A549 (cell line): ENCODE measurements at regions not wholly inside any gene's neighbourhood (a gene's known extent, or its start where the extent isn't known, plus 50 kb on each side); places are given as distances from the start of the nearest gene placed in this dataset.

ENCODE experiments used
- CHD2 ChIP-seq: fragments of 150-350 bp; IDR thresholded peaks from 2 replicates; pipeline ENCODE4 v1.6.1; 2014; ENCODE audit warnings: low read length; ENCODE audit not compliant: partially characterized antibody
- ELK1 ChIP-seq: fragments of 150-350 bp; IDR thresholded peaks from 2 replicates; pipeline ENCODE4 v1.6.1; 2014; ENCODE audit warnings: low read depth, mild to moderate bottlenecking, low read length
- JUN ChIP-seq, 2 experiments: fragments of >200 bp; sonication (Bioruptor Twin); formaldehyde crosslinking; IDR thresholded peaks; 2 replicates in 1 of 2; 3 replicates in 1 of 2; pipeline ENCODE4 v1.6.1; 2016 to 2017
- POLR2A ChIP-seq: IDR thresholded peaks from 2 replicates; pipeline ENCODE4 v1.6.1; 2012; ENCODE audit warnings: mild to moderate bottlenecking, low read length
- RAD21 ChIP-seq, 2 experiments: fragments of >200 bp in 1 of 2; sonication (Bioruptor Twin) in 1 of 2; formaldehyde crosslinking in 1 of 2; IDR thresholded peaks in 1 of 2; conservative IDR thresholded peaks in 1 of 2; 2 replicates in 1 of 2; 3 replicates in 1 of 2; pipeline ENCODE4 v1.6.1; 2012 to 2018; ENCODE audit warnings: inconsistent platforms in 1 of 2
- USF2 ChIP-seq: fragments of 450-650 bp; IDR thresholded peaks from 2 replicates; pipeline ENCODE4 v1.6.1; 2014; ENCODE audit warnings: antibody characterized with exemption
- ZSCAN20 ChIP-seq: fragments of 250-450 bp; sonication (Bioruptor Pico); IDR thresholded peaks from 2 replicates; pipeline ENCODE4 v1.8.0; 2022; ENCODE audit warnings: mild to moderate bottlenecking, moderate library complexity
- TF ChIP-seq, protein P1 (sequence below): fragments of >200 bp; sonication (Bioruptor Twin); formaldehyde crosslinking; IDR thresholded peaks from 3 replicates; pipeline ENCODE4 v1.5.1; 2016

DNA sequence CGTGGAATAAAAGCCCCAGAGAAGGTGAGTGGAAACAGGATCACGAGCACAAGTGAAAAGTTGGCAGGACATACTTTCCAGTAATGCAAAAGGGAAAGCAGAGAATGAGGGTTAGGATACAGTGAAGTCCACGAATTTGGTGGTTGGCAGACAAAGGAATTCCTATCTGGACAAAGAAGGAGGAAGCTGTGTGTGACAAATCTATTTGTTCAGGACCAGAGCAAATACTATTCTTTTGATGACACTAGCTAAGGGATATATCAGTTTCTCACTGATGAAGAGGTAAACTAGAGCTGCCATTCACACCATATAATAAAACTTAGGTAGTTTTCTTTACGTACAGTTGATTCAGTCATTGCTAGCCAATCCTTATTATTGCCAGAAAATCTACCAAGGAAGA is 156.8 kb upstream of the GRIK2 start:
- TF ChIP-seq ZSCAN20 (CRISPR knock-in tag) (no peak), POLR2A (no peak), ELK1 (no peak), USF2 (no peak), RAD21 (conservative IDR thresholded peaks at IDR 0.05 in 1 of 2, IDR thresholded peaks at IDR 0.05 in 1 of 2) (no peak), JUN (IDR thresholded peaks at IDR 0.05) (no peak), CHD2 (no peak)
- TF ChIP-seq, protein P1, sequence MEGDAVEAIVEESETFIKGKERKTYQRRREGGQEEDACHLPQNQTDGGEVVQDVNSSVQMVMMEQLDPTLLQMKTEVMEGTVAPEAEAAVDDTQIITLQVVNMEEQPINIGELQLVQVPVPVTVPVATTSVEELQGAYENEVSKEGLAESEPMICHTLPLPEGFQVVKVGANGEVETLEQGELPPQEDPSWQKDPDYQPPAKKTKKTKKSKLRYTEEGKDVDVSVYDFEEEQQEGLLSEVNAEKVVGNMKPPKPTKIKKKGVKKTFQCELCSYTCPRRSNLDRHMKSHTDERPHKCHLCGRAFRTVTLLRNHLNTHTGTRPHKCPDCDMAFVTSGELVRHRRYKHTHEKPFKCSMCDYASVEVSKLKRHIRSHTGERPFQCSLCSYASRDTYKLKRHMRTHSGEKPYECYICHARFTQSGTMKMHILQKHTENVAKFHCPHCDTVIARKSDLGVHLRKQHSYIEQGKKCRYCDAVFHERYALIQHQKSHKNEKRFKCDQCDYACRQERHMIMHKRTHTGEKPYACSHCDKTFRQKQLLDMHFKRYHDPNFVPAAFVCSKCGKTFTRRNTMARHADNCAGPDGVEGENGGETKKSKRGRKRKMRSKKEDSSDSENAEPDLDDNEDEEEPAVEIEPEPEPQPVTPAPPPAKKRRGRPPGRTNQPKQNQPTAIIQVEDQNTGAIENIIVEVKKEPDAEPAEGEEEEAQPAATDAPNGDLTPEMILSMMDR = no peak
